ENCODE measurements at regions not wholly inside any gene's neighbourhood (a gene's known extent, or its start where the extent isn't known, plus 50 kb on each side); places are given as distances from the start of the nearest gene placed in this dataset.
"Not testable (repeated sequence)": the region's sequence is repeated elsewhere in the genome, so short reads cannot be mapped to it uniquely, and the experiment has no call there.

DNA sequence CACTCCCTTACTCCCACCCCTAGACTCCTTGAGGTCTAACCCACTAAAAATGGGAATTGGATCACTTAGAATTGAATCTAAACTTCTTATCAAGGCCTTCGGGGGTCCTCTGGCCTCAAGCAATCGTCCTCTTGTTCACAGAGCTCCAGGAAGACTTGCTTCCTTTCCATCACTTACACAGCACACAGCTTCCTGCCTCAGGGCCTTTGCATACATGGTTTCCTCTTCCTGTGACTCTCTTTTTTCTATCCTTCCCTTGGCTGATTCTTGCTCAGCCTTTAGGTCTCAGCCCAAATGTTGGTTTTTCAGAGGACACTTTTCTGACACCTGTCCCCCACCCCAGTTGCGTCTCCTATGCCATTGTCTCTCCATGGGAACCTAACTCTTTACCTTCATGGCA is 50.0 kb upstream of the ALDH1B1 start:
- no peak for DNase-seq

DNA sequence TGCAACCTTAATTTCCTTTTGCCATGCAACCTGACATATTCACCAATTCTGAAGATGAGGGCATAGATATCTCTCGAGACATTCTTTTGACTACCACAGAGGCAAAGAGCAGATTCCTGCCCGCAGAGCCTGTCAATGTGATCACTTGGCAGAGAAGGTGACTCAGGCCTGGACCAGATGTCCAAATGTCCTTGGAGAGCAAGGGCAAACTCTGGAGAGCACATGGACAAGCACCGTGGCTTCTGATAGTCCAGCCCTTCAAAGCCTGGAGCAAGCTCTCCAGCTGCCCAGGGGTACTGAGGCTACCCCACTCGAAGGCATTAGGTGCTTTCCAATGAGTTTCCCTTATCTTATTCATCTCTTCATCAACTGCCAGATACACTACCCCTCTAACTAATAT is 50.4 kb upstream of the ALDH1B1 start:
- no peak for DNase-seq

DNA sequence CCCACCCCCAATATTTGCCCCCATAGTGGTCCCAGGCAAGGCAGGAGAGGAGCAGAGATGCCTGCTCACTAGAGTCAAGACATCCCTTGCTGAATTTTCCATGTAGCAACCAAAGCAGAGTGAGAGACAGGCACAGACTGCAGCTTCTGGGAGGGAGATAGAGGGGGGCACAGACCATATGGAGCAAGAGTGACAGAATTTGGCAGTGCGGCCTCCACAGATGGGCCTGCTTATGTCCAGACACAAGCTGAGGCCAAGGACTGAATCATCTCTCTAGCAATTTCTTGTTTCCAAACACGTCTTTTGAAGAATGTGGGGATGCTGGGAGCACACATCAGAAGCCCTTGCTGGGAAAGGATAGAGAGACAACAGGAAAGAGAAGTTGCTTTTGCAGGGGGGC is 53.0 kb upstream of the ALDH1B1 start:
- DNase-seq: no peak

DNA sequence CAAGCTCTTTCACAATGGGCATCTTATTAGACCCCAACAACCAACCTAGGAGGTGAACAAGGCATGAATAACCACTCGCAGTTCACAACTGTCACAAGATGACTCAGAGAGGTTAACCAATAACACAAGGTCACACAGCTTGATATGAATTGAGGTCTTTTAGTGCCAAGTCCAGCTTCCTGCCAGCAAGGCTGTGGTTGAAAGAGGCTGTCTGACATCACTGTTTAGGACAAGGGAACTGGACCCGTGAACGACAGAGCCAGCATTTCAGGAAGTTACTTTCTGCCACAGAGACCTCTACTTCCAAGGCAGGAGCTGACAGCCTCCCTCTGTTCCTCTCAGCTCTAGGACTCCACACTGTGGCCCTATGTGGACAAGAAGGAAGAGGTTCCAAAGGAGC is 53.4 kb upstream of the ALDH1B1 start:
- no peak for DNase-seq

DNA sequence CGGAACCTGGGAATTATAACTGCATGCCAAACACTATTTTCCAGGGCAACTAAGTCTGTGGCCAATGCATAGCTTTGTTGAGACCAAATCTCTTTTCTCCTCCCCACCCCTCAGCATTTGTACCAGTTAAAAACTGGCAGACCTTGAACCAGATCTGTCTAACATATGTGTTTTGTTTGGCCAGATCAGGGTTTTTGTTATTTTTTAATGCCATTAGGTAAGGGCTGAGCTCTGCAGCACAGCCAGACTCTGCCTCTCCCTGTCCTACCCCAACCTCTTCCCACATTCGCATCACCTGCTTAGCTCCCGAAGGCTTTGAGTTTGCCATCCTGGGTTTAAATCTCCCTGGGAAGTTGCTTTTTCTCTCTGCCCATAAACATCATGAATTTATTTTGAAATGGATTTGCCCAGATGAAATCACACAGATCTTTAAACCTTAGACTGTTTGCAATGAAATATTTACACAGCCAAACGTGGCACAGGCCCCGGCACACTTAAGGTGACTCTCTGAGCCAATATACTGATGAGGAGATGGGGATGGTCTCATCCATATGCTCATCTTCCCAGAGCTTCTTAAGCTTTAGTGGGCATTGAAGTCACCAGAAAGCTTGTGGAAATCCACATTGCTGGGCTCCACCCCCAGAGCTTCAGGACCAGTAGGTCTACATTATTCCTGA is 54.0 kb upstream of the ALDH1B1 start:
- no peak for DNase-seq

DNA sequence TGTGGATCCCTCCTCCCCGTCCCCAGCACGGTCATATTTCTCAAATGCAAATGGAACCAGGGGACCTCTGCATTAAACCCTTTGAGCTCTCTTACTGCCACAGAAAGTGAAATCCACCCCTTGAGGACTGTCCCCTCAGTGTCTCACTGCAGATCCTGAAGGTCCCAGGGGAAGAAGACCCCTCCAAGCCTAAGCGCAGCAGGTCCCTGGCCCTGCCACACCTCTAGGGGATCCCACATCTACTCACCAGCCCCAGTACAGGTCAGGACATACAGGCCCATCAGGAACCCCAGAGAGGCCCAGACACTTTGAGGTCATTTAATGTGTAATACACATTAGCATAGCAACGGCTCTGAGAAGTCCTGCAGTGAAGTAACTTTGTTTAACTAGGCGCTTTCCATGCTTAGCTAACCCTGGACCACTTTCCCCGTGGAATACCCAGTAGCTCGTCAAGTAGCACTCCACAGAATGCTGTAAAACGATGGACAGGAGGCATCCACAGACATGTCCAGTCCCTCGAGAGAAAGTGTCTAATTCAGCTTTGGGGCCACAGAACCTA is 54.7 kb upstream of the ALDH1B1 start:
- DNase-seq: no peak

DNA sequence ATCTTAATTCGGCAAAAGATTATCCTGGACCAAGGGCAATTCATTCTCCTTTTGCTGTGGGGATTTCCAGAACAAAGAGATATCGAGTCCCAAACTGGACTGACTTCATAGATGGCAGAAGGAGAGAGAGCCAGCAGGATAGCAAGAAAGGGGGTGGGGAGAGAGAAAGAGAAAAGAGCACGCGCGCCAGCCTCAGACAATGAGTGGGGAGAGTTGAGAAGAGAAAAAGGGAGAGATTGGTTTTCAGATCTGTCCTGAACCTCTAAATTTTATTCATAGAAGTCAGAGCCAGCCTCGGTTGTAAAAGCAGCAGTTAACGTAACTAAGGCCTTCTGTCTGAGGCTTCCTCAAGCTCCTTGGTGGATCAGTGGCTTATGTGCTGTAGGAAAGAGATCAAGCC is 55.3 kb upstream of the ALDH1B1 start:
- DNase-seq: no peak

DNA sequence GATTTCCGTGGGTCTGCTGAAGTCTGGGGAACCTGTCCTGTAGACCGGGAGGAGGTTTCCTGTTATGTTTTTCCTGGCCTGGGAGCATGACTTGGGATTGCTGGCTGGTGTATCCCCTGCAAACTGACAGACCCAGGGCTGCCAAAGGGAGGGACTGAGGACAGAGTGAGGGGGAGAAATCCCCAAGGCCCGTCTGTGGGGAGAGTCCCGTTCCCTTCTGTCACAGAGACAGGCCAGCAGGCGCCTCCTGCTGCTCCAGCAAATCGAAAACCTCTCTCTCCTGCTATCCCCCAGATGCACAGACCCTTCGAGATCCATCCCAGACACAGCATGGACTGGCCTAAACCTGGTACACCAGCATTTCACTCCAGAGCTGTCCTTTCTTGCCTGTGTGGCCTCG is 56.2 kb upstream of the ALDH1B1 start:
- no peak for DNase-seq

DNA sequence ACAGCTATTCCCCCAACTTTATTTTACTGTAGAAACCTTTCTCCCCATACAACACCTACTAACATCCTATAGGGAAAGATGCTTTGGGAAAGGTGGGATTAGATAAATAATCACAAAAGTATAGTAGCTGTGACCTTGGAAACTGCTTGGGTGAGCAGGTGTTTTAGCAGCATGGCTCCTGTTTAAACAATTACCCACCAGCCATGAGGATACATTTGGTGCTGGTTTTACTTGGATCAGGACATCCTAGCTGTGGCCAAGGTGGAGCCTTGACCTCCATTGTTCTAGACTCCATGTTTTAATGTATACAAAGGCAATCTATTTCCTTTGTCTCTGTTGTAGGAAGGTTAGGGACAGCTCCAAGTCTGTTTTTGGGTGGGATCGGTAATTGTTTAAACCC is 56.8 kb upstream of the ALDH1B1 start:
- no peak for DNase-seq

DNA sequence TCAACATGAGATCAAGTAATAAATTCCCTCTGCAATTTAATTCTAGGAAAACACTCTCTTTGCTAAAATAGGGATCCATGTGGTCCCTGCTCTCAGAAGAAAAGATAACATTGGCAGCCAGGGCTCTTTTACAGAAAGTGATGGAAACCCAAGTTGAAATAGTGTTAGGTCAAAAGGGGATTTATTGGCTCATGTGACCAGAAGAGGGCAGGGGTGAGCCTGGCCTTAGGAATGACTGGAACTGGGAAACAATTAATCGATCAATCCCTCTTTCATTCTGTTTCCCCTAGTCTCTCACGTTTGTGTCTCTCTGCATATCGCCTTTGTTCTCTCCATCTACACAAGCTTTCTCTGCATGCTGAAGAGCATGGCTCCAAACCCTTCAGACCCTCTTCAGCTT is 58.3 kb upstream of the ALDH1B1 start:
- DNase-seq: no peak

DNA sequence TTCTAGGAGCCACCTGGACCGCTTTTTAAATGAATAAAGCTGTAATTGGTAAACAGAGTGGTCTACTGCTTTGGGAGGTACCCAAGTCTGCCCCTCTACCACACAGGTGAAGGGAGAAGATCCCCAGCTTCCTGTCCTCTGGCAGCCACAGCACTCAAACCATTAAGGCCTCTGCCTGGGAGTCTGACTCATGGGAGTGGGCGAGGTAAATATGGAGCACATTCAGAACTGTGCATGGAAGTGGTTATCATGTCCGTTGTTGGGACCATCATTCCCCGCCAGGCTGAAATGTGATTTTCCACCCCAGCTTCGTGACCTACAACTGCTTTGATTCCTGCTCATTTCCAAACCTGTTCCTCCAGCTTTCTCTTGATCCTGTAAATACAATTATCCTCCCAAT is 59.5 kb upstream of the ALDH1B1 start:
- DNase-seq: no peak

DNA sequence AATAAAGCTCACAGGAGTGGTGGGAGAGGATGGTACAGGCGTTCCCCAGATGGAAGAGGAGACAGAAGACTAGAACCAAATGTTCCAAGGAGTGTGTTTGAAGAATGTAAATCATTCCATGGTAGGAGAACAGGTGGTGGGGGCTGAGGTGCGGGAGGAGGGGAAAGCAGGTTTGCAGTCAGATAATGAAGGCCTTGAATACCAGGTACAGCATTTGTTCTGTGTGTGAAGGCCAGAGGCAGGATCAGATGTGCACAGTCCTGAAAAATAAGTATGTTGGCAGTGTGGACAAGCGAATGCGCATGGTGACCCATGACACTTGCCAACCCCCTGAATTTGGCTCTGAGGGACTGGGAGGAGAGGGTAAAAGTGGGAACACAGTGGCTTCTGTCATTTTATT is 59.9 kb upstream of the ALDH1B1 start:
- no peak for DNase-seq

DNA sequence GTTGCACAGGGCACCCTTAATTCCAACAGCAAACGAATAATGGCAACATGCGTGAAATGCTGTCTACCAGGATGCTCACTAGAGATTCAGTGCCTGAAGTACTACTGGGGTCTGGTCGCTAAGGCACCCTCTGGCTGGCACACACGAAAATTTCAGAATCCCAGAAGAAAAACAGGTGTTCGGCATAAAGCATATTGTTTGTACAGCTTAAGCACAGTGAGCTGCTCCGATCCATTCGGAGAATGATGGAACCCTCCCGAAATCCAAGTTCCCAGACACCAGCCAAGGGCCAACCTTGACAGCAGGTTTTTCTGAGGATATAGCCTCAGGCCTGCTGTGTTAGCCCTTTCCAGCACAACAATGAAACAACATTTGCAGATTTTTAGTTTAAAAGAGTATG is 61.4 kb upstream of the ALDH1B1 start:
- DNase-seq: no peak

DNA sequence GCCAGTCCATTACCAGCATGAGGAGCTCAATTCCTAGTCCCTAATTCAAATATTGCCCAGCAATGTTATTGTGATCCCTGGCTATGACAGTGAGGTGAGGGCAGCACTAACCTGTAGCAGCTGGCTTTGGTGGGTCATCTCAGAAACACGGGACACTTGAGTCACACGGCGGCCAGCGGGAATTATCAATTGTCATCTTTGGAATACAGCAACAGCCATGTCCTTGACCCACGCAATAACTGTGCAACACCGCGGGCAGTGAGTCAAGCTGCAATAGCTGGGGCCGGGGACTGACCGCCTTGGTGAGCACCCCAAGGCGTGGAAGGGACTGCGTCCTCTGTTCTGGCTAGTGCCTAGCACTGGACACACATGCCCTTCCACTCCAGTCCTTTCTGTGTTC is 62.5 kb upstream of the ALDH1B1 start:
- DNase-seq: no peak

DNA sequence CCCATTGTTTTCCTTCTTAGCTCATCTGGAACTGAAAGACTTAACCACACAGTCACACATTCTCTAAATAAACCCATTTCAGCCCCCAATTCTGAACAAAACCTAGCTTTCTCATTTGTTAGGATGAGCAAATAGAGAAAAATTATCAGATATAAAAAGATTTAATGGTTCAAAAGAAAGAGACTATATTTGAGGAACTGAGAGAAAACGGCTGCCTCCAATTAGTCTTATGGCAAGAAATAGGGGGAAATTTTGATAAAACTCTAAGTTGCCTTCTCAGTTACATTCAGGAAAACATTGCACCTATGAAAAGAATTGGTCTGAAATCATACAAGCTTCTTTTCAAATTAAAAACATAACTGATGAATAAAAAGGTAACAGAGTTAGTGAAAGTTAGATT is 63.7 kb upstream of the ALDH1B1 start:
- DNase-seq: no peak

DNA sequence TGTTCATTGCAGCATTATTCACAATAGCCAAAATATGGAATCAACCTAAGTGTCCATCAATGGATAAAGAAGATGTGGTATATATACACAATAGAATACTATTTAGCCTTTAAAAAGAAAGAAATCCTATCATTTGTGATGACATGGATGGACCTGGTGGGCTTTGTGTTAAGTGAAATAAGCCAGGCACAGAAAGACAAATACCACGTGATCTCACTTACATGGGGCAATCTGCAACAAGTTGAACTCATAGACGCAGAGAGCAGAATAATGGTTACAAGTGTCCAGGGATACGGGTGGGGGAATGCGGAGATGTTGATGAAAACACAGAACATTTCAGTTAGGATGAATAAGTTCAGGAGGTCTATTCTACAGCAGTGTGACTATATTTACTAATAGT is 66.4 kb upstream of the ALDH1B1 start:
- DNase-seq: no peak

DNA sequence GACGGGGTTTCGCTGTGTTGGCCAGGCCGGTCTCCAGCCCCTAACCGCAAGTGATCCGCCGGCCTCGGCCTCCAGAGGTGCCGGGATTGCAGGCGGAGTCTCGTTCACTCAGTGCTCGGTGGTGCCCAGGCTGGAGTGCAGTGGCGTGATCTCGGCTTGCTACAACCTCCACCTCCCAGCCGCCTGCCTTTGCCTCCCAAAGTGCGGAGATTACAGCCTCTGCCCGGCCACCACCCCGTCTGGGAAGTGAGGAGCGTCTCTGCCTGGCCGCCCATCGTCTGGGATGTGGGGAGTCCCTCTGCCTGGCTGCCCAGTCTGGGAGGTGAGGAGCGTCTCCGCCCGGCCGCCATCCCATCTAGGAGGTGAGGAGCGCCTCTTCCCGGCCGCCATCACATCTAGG is 68.3 kb upstream of the ALDH1B1 start:
- not testable (repeated sequence) for DNase-seq

DNA sequence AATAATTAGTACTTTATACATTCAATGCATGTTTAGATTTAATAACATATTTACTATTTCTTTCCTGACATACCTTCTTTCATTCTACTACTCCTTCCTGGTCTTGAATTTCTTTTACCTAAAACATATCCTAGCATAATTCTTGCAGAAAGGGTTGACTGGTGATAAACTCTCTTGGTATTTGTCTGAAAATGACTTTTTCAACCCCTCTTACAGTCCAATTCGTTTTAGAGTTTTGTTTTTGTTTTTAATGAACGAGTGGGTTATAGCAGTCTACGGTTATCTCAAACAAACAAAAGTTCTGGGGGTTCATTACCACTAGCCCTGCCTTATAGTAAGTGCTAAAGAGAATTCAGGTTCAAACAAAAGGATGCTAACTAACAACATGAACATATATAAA is 69.6 kb upstream of the ALDH1B1 start:
- no peak for DNase-seq

DNA sequence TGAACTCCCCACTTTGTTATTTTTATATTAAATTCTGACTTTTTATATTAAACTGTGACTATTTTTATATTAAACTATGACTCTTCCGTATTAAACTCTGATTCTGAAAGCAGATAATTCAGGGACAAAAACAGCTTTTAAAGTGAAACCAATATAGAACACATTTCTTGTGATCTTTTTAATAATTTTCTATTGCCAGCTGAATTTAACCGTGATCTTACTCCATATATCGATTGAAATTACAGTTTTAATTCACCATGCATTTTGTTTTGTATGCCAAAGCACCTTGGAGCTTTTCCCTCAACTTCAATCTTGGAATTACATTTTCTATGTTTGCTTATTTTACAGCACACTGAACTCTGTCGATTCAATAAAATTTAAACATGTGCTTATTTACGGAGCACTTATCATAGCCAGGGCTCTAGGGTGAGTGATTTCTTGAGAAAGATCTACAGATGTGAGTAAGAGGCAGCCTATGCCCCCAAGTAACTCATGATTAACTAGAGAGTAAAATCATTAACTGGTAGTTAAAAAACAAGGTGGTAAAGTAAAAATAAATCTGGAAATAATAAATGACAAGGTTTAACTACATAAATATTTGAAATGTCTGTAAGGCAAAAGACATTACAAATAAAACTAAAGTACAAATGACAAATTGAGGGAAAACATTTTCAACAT is 72.9 kb upstream of the ALDH1B1 start:
- no peak for DNase-seq

DNA sequence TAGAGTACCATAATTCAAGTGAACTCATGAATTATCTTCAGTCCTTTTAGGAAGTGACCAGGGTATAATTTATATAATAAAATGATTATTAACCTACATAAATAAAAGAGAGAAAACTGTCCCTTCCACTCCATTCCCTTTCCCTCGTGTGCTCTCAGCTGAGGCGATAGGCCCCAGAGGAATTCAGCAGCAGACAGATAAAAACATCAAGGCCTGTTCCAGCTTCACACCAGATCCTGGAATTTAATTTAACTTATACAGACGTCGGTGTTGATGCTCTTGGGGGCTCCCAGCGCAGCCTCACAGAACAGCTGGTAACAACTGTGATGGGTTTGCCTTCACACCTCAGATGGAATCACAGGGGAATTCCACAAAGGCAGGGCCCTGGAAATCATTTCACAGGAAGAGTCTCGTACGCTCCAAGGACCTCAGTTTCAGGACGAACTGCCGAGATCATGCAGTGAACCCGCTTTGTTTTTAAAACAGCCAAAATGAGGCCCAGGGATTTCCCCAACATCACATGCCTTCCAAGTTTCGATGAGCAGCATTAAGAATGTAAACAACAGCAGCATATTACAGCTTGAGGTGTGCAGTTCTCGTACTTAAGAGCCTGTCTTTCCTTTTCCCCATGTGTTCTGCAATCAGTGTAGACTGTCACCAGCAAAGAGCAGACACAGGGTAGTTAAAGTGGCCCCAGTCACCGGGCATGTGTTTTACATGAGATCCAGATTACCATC is 73.6 kb upstream of the ALDH1B1 start:
- no peak for DNase-seq

DNA sequence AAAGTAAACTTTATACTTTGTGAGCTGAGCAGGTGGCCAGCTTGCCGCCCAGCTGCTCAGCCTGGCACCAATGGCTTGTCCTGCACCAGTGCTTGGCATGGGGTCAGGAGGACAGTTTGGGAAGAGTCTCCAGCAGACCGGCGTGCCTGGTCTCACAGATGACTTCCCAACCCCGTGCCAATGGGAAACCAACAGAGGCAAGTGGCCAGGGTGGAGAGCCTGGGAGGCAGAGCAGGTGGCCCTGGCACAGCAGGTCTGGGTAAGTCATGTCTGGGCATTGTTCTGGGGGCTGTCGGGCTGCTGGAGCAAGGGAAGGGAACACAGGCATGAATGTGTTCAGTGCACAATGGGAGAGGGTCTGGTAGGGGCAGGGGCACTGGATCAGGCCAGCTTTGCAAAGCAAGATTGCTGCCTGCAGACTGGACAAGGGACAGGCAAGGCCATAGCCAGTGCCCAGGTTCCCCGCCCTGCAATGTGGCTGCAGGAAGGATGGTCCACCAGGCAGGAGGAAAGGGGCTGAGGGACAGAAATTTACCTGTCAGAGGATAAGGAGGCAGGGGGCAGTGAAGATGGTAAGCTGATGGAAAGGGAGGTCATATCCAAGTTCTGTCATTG is 76.2 kb upstream of the ALDH1B1 start:
- DNase-seq: no peak

DNA sequence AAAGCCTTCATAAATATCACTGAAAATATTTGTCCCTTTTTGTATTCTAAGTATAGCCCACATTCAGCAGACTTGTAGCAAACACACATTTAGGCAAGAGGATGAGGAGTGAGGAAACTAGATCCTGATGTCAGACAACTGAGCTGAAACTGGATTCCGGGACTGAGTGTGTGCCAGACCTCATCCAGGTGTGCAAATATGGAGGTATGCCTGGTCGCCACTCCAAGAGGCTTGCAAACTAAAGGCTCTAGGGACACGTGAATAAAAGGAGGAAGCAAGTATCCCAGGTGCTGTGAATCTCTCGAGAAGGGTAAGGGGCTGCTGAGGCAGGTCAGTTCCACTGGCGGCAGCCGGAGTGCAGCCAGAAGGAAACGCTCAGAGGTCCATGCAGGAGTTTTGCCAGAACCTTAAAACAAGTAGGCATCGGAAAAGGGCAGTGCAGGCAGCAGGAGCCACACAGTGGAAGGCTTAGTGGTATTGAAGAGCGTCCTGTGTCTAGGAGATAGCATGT is 77.4 kb upstream of the ALDH1B1 start:
- no peak for DNase-seq

DNA sequence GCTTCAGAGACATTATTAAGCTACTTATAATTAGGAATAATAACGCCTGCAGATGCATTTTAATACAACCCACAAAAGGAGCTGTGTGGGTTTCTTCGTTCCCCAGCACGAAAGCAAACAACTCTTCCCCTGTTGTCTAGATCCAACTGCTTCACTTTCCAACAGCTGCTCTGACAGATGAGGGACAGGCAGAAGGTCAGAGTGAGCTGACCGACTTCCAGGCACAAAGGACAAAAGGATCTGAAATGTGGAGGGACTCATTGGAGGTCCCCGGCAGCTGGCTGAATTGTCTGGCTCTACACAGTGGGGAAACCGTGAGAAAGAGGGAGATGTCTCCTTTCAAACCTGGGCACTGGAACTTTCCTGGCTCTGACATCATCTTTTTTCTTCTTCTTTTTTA is 79.1 kb upstream of the ALDH1B1 start:
- no peak for DNase-seq

All from AML-193 (cell line).